Ascending aorta (tissue), 2 donors: ENCODE measurements at regions not wholly inside any gene's neighbourhood (a gene's known extent, or its start where the extent isn't known, plus 50 kb on each side); places are given as distances from the start of the nearest gene placed in this dataset.

ENCODE experiments used
- DNase-seq, 2 donors: peaks; one replicate each; pipeline ENCODE4 v3.0.0-alpha.2; 2019; ENCODE audit warnings: low spot score in 2 of 2
- H3K27ac ChIP-seq, 2 donors: fragments of 200-600 bp; sonication (generic); one replicate each; pipeline ENCODE4 v1.5.1; 2016 to 2017; ENCODE audit warnings: mild to moderate bottlenecking in 1 of 2
- H3K27me3 ChIP-seq: fragments of 200-600 bp; sonication (generic); one replicate; pipeline ENCODE4 v1.5.1; 2017
- H3K36me3 ChIP-seq, 2 donors: fragments of 200-600 bp; sonication (generic); one replicate each; pipeline ENCODE4 v1.5.1; 2016
- H3K4me1 ChIP-seq, 2 donors: fragments of 200-600 bp; sonication (generic); one replicate each; pipeline ENCODE4 v1.5.1; 2016 to 2017; ENCODE audit warnings: mild to moderate bottlenecking in 1 of 2
- H3K4me3 ChIP-seq, 2 donors: fragments of 200-600 bp; sonication (generic); one replicate each; pipeline ENCODE4 v1.5.1; 2016 to 2017; ENCODE audit warnings: mild to moderate bottlenecking in 1 of 2
- H3K9me3 ChIP-seq, 2 donors: fragments of 200-600 bp; sonication (generic); one replicate each; pipeline ENCODE4 v1.5.1; 2016
- intact Hi-C: fragments of 100-400 bp; cut with DNase I; formaldehyde crosslinking; loops from one replicate; pipeline ENCODE4 v1.15.1; 2023
- TF ChIP-seq, protein P1 (sequence below), 3 experiments: fragments of 200-600 bp in 2 of 3; fragments of 450-650 bp in 1 of 3; sonication (generic) in 2 of 3; IDR thresholded peaks; one replicate each; pipeline ENCODE4 v1.5.1; 2016 to 2019; ENCODE audit warnings: antibody characterized with exemption in 3 of 3, mild to moderate bottlenecking in 1 of 3, moderate library complexity in 1 of 3

GRCh38 chr7:12518920-12519681, 51.4 kb upstream of the SCIN start:
- Histone ChIP-seq H3K27ac (no peak overlapping the region), H3K9me3 (peaks cover 0 to 6% of the 10 kb centered on the region in 2 donors), H3K4me3 (no peak overlapping the region), H3K4me1 (no peaks in the 10 kb centered on the region), H3K36me3 (no peaks in the 10 kb centered on the region), H3K27me3 (no peaks in the 10 kb centered on the region)
- intact Hi-C loops, result no loop called here
- TF ChIP-seq, protein P1, sequence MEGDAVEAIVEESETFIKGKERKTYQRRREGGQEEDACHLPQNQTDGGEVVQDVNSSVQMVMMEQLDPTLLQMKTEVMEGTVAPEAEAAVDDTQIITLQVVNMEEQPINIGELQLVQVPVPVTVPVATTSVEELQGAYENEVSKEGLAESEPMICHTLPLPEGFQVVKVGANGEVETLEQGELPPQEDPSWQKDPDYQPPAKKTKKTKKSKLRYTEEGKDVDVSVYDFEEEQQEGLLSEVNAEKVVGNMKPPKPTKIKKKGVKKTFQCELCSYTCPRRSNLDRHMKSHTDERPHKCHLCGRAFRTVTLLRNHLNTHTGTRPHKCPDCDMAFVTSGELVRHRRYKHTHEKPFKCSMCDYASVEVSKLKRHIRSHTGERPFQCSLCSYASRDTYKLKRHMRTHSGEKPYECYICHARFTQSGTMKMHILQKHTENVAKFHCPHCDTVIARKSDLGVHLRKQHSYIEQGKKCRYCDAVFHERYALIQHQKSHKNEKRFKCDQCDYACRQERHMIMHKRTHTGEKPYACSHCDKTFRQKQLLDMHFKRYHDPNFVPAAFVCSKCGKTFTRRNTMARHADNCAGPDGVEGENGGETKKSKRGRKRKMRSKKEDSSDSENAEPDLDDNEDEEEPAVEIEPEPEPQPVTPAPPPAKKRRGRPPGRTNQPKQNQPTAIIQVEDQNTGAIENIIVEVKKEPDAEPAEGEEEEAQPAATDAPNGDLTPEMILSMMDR (IDR thresholded peaks at IDR 0.05), result no peak
- no peak for DNase-seq

DNA sequence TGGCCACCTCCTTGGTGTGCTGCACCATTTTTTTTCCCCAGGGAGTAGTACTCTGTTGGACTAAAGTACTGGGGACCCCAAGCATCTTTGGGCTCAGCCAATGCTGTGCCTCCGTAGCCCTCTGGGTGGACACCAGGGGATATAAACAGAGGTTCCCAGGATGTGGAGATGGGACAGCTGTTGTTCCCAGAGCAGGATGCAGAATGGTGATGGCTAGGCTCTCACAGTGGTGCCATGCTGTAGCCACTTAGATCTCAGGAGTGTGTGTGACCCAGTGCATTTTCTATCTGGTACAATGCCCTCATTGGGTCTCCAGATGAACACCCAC, 50.9 kb upstream of the SCIN start:
- DNase-seq, result no peak
- TF ChIP-seq, protein P1 (IDR thresholded peaks at IDR 0.05), result no peak
- intact Hi-C loops, result no loop called here

More for the DNA sequence above, 50.9 kb upstream of the SCIN start:
- Histone ChIP-seq H3K4me1 (no peaks in the 10 kb centered on the region), H3K9me3 (peaks cover 0 to 6% of the 10 kb centered on the region in 2 donors), H3K36me3 (no peaks in the 10 kb centered on the region), H3K4me3 (no peak overlapping the region), H3K27me3 (no peaks in the 10 kb centered on the region), H3K27ac (no peak overlapping the region)
